ENCODE measurements at regions not wholly inside any gene's neighbourhood (a gene's known extent, or its start where the extent isn't known, plus 50 kb on each side); places are given as distances from the start of the nearest gene placed in this dataset.

DNA sequence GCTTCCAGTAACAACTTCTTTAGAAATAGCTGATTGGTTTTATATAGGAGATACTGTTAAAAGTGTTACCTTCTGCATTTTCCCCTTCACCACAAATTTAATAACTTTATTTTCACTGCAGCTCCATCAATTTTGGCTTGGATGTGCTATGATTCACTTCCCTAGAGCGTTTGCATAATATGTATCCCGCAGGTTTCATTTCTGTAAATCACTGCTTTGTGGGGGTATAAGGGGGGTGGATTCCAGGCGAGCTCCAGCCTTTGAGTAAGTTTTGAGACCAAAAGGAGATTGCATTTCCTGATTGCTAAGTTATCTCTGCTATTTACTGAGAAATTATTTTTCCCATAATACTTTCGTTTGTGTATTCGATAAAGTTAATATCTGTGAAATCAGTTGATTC, 232.6 kb downstream of the TBL1XR1 start:
- TF ChIP-seq, protein P1, sequence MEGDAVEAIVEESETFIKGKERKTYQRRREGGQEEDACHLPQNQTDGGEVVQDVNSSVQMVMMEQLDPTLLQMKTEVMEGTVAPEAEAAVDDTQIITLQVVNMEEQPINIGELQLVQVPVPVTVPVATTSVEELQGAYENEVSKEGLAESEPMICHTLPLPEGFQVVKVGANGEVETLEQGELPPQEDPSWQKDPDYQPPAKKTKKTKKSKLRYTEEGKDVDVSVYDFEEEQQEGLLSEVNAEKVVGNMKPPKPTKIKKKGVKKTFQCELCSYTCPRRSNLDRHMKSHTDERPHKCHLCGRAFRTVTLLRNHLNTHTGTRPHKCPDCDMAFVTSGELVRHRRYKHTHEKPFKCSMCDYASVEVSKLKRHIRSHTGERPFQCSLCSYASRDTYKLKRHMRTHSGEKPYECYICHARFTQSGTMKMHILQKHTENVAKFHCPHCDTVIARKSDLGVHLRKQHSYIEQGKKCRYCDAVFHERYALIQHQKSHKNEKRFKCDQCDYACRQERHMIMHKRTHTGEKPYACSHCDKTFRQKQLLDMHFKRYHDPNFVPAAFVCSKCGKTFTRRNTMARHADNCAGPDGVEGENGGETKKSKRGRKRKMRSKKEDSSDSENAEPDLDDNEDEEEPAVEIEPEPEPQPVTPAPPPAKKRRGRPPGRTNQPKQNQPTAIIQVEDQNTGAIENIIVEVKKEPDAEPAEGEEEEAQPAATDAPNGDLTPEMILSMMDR (IDR thresholded peaks at IDR 0.05): no peak
- no peak for TF ChIP-seq POLR2A (IDR thresholded peaks at IDR 0.05)

All from lower leg skin (tissue), 3 donors.